Lower leg skin (tissue), 3 donors: ENCODE measurements at regions not wholly inside any gene's neighbourhood (a gene's known extent, or its start where the extent isn't known, plus 50 kb on each side); places are given as distances from the start of the nearest gene placed in this dataset.

Experiments used
- POLR2A ChIP-seq, 2 donors: fragments of 450-650 bp; IDR thresholded peaks; one replicate each; pipeline ENCODE4 v1.6.1; 2016 to 2017; ENCODE audit warnings: antibody characterized with exemption in 2 of 2, mild to moderate bottlenecking in 1 of 2, moderate library complexity in 1 of 2
- TF ChIP-seq, protein P1 (sequence below), 3 donors: fragments of 450-650 bp; IDR thresholded peaks; one replicate each; pipeline ENCODE4 v1.5.1; 2016; ENCODE audit warnings: antibody characterized with exemption in 3 of 3, mild to moderate bottlenecking in 3 of 3, moderate library complexity in 2 of 3

DNA sequence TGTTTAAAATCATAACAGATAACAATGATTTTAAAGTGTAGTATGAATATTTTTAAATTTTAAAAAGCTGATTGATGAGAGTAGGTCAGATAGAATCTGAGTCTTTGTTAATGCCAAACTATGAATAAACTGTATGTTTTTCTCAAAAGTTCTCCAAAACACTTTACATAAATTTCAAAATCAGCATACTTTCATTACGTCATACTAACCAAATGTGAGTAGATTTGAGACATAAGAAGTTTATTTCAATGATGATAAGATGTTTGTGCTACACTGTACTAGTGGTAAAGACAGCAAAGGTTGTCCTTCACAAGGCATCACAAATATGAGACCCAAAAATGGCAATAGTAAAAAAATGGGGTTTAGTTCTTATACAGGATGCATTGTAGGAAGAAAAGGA is 1342.9 kb downstream of the SI start:
- TF ChIP-seq, protein P1, sequence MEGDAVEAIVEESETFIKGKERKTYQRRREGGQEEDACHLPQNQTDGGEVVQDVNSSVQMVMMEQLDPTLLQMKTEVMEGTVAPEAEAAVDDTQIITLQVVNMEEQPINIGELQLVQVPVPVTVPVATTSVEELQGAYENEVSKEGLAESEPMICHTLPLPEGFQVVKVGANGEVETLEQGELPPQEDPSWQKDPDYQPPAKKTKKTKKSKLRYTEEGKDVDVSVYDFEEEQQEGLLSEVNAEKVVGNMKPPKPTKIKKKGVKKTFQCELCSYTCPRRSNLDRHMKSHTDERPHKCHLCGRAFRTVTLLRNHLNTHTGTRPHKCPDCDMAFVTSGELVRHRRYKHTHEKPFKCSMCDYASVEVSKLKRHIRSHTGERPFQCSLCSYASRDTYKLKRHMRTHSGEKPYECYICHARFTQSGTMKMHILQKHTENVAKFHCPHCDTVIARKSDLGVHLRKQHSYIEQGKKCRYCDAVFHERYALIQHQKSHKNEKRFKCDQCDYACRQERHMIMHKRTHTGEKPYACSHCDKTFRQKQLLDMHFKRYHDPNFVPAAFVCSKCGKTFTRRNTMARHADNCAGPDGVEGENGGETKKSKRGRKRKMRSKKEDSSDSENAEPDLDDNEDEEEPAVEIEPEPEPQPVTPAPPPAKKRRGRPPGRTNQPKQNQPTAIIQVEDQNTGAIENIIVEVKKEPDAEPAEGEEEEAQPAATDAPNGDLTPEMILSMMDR (IDR thresholded peaks at IDR 0.05), result no peak
- no peak for TF ChIP-seq POLR2A (IDR thresholded peaks at IDR 0.05)
